ENCODE measurements at regions not wholly inside any gene's neighbourhood (a gene's known extent, or its start where the extent isn't known, plus 50 kb on each side); places are given as distances from the start of the nearest gene placed in this dataset.

DNA sequence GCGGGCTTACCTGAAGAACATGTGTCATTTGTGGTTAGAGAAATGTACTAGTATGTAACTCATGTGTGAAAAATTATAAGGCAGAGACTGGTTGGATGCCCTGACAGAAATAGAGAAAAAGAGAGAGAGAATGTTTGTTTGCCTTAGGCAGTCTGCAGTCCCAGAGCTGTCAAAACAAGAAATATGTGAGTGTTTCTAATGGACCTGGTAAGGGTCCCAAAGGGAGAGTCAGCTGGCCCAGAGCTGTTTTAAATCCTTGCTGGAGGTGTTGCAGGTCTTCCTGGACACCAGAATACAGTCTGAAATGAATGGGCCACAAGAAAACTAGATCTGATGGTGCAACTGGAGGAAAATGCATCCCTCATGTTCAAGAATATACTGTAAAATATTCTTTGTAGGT is 158.3 kb upstream of the OGFRL1 start:
- no peak overlapping the region for H3K4me2 ChIP-seq (ENCODE audit: low read length)
- H3K27me3 ChIP-seq (ENCODE audit: control insufficient read depth, low read length): no peaks in the 10 kb centered on the region; the same call in 1 of the 2 replicates
- H3K36me3 ChIP-seq (ENCODE audit: control insufficient read depth, low read length): no peaks in the 10 kb centered on the region
- TF ChIP-seq, protein P1, sequence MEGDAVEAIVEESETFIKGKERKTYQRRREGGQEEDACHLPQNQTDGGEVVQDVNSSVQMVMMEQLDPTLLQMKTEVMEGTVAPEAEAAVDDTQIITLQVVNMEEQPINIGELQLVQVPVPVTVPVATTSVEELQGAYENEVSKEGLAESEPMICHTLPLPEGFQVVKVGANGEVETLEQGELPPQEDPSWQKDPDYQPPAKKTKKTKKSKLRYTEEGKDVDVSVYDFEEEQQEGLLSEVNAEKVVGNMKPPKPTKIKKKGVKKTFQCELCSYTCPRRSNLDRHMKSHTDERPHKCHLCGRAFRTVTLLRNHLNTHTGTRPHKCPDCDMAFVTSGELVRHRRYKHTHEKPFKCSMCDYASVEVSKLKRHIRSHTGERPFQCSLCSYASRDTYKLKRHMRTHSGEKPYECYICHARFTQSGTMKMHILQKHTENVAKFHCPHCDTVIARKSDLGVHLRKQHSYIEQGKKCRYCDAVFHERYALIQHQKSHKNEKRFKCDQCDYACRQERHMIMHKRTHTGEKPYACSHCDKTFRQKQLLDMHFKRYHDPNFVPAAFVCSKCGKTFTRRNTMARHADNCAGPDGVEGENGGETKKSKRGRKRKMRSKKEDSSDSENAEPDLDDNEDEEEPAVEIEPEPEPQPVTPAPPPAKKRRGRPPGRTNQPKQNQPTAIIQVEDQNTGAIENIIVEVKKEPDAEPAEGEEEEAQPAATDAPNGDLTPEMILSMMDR (IDR thresholded peaks at IDR 0.05; ENCODE audit: low read depth, low read length, poor library complexity, severe bottlenecking): no peak
- TF ChIP-seq EZH2phosphoT487 (IDR thresholded peaks at IDR 0.05; ENCODE audit: borderline replicate concordance, low read length): no peak
- no peak overlapping the region for H3K27ac ChIP-seq (ENCODE audit: low read depth, low read length)
- no peaks in the 10 kb centered on the region for H3K79me2 ChIP-seq (ENCODE audit: control insufficient read depth, low read length)
- H3K4me1 ChIP-seq (ENCODE audit: control insufficient read depth, low read length): no peaks in the 10 kb centered on the region
- H3K9me2 ChIP-seq (replicated peaks; ENCODE audit: control insufficient read depth, low read length): no peaks in the 10 kb centered on the region
- no peaks in the 10 kb centered on the region for H3K9me3 ChIP-seq (ENCODE audit: control insufficient read depth, insufficient read depth, low read length)
- H4K20me1 ChIP-seq (ENCODE audit: control insufficient read depth, insufficient read depth, low read depth, low read length): no peaks in the 10 kb centered on the region
- no peak overlapping the region for H3K4me3 ChIP-seq (ENCODE audit: low read length)
- H3F3A ChIP-seq (ENCODE audit: control insufficient read depth, insufficient read depth): no peaks in the 10 kb centered on the region

DNA sequence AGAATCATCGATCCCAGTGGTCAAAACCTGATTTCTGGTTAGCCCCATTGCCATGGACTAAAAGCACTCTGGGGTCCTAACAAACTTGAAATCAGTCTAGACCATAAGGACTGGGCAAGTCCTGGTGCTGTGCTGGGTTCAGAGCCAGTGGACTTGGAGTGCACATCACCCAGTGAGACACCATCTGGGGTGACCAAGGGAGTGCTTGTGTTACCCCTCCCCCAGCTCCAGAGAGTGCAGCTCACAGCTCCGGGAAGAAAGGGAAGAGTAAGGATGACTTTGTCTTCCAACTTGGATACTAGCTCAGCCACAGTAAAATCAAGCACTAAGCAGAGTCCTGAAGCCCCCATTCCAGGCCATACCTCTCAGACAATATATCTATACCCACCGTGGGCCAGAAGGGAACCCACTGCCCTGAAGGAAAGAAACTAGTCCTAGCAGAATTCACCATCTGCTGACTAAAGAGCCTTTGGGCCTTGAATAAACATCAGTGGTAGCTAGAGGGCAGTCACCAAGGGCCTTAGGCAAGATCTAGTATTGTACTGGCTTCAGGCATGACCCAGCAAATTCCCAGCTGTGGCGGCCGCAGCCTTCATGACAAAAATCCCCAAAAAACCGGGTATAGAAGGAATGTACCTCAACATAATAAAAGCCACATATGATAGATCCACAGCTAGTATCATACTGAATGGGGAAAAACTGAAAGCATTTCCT is 153.5 kb upstream of the OGFRL1 start:
- H3K79me2 ChIP-seq (ENCODE audit: control insufficient read depth, low read length): no peaks in the 10 kb centered on the region
- no peaks in the 10 kb centered on the region for H3K9me3 ChIP-seq (ENCODE audit: control insufficient read depth, insufficient read depth, low read length)
- no peaks in the 10 kb centered on the region for H3K4me1 ChIP-seq (ENCODE audit: control insufficient read depth, low read length)
- H4K20me1 ChIP-seq (ENCODE audit: control insufficient read depth, insufficient read depth, low read depth, low read length): no peaks in the 10 kb centered on the region
- H3K36me3 ChIP-seq (ENCODE audit: control insufficient read depth, low read length): no peaks in the 10 kb centered on the region
- H3F3A ChIP-seq (ENCODE audit: control insufficient read depth, insufficient read depth): no peaks in the 10 kb centered on the region
- H3K4me3 ChIP-seq (ENCODE audit: low read length): no peak overlapping the region
- H3K27me3 ChIP-seq (ENCODE audit: control insufficient read depth, low read length): no peaks in the 10 kb centered on the region
- H3K27ac ChIP-seq (ENCODE audit: low read depth, low read length): no peak overlapping the region
- H3K4me2 ChIP-seq (ENCODE audit: low read length): no peak overlapping the region
- H3K9me2 ChIP-seq (replicated peaks; ENCODE audit: control insufficient read depth, low read length): no peaks in the 10 kb centered on the region
- TF ChIP-seq, protein P1 (IDR thresholded peaks at IDR 0.05; ENCODE audit: low read depth, low read length, poor library complexity, severe bottlenecking): no peak
- TF ChIP-seq EZH2phosphoT487 (IDR thresholded peaks at IDR 0.05; ENCODE audit: borderline replicate concordance, low read length): no peak

DNA sequence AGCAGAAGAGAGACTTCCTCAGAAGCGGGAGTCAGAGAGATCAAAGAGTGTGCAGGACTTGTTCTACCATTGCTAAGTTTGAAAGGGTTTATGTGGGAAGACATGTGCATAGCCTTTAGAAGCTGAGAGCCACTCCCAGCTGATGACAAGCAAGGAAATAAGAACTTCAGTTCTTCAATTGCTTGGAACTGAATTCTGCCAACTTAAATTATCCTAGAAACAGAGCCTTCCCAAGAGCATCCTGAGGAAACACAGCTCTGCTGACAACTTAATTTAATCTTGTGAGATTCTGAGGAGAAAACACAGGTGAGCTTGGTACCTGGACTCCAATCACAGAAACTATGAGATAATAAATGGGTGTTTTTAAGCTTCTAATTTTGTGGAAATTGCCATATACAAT is 150.6 kb upstream of the OGFRL1 start:
- no peak for TF ChIP-seq EZH2phosphoT487 (IDR thresholded peaks at IDR 0.05; ENCODE audit: borderline replicate concordance, low read length)
- TF ChIP-seq, protein P1 (IDR thresholded peaks at IDR 0.05; ENCODE audit: low read depth, low read length, poor library complexity, severe bottlenecking): no peak
- H3F3A ChIP-seq (ENCODE audit: control insufficient read depth, insufficient read depth): no peaks in the 10 kb centered on the region
- no peak overlapping the region for H3K4me2 ChIP-seq (ENCODE audit: low read length)
- H3K27ac ChIP-seq (ENCODE audit: low read depth, low read length): no peak overlapping the region
- H3K9me2 ChIP-seq (replicated peaks; ENCODE audit: control insufficient read depth, low read length): no peaks in the 10 kb centered on the region
- H3K36me3 ChIP-seq (ENCODE audit: control insufficient read depth, low read length): no peaks in the 10 kb centered on the region
- no peaks in the 10 kb centered on the region for H3K4me1 ChIP-seq (ENCODE audit: control insufficient read depth, low read length)
- H3K9me3 ChIP-seq (ENCODE audit: control insufficient read depth, insufficient read depth, low read length): no peaks in the 10 kb centered on the region
- H3K79me2 ChIP-seq (ENCODE audit: control insufficient read depth, low read length): no peaks in the 10 kb centered on the region
- H4K20me1 ChIP-seq (ENCODE audit: control insufficient read depth, insufficient read depth, low read depth, low read length): no peaks in the 10 kb centered on the region
- H3K27me3 ChIP-seq (ENCODE audit: control insufficient read depth, low read length): no peaks in the 10 kb centered on the region
- H3K4me3 ChIP-seq (ENCODE audit: low read length): no peak overlapping the region
